Hepatocyte (in vitro differentiated cells): ENCODE measurements at regions not wholly inside any gene's neighbourhood (a gene's known extent, or its start where the extent isn't known, plus 50 kb on each side); places are given as distances from the start of the nearest gene placed in this dataset.

Experiments
- EZH2 ChIP-seq: fragments of 200-600 bp; sonication (generic); IDR thresholded peaks from 2 replicates; pipeline ENCODE4 v1.6.1; 2016; ENCODE audit warnings: antibody characterized with exemption, mild to moderate bottlenecking, borderline replicate concordance
- TF ChIP-seq, protein P1 (sequence below): fragments of 200-600 bp; sonication (generic); IDR thresholded peaks from 2 replicates; pipeline ENCODE4 v1.5.1; 2016; ENCODE audit warnings: antibody characterized with exemption, mild to moderate bottlenecking; ENCODE audit not compliant: poor library complexity

DNA sequence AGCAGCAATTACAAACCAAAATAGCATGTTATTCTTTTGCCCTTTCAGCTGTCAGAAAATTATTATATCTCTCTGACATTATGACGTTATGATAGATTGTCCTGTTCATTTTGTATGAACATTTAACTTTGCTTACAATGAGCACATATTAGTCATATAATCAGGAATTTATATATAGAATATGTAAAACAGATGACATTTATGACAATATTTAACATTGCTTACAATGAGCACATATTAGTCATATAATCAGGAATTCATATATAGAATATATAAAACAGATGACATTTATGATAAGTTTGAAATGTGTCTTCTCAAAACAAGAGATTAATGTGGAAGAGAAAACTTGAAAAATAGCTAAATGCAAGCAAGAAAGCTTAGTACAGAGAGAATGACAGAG, 1180.2 kb downstream of the CDH12 start:
- TF ChIP-seq EZH2, result no peak
- TF ChIP-seq, protein P1, sequence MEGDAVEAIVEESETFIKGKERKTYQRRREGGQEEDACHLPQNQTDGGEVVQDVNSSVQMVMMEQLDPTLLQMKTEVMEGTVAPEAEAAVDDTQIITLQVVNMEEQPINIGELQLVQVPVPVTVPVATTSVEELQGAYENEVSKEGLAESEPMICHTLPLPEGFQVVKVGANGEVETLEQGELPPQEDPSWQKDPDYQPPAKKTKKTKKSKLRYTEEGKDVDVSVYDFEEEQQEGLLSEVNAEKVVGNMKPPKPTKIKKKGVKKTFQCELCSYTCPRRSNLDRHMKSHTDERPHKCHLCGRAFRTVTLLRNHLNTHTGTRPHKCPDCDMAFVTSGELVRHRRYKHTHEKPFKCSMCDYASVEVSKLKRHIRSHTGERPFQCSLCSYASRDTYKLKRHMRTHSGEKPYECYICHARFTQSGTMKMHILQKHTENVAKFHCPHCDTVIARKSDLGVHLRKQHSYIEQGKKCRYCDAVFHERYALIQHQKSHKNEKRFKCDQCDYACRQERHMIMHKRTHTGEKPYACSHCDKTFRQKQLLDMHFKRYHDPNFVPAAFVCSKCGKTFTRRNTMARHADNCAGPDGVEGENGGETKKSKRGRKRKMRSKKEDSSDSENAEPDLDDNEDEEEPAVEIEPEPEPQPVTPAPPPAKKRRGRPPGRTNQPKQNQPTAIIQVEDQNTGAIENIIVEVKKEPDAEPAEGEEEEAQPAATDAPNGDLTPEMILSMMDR, result no peak
